GM19452 (cell line): ENCODE measurements at regions not wholly inside any gene's neighbourhood (a gene's known extent, or its start where the extent isn't known, plus 50 kb on each side); places are given as distances from the start of the nearest gene placed in this dataset.

Experiments
- ATAC-seq: cut with Tn5 transposase; IDR thresholded peaks from one replicate; pipeline ENCODE4 v1.9.1; 2021; ENCODE audit not compliant: unreplicated experiment

DNA sequence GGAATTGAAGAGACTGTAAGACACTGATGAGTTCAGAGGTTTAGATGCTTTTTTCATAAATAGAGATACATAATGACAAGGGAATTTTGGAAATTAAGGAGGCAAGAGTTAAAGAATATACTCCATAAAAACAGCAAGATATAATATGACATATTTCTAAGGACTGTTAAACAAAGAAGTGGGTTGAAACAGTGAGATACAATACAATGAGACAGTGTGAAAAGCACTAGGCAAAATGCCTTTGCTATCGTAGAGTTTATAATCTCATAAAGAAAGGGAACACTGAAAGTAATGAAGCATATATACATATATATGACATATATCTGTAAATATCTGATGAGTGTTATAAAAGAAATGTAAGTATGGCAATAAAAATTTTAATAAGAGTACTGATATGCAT, 1496.2 kb downstream of the TECRL start:
- ATAC-seq, result no peak

- ATAC-seq, result no peak
Observed at GRCh38 chr4:62912531-62912930, 1496.7 kb downstream of the TECRL start.

GRCh38 chr4:62909238-62909637, 1500.0 kb downstream of the TECRL start:
- ATAC-seq, result no peak

- no peak for ATAC-seq
Observed at GRCh38 chr4:62901101-62901500, 1508.1 kb downstream of the TECRL start.

GRCh38 chr4:62899646-62900364, 1509.4 kb downstream of the TECRL start:
- no peak for ATAC-seq

- ATAC-seq, result no peak
Observed at GRCh38 chr4:62898115-62898514, 1511.1 kb downstream of the TECRL start.

DNA sequence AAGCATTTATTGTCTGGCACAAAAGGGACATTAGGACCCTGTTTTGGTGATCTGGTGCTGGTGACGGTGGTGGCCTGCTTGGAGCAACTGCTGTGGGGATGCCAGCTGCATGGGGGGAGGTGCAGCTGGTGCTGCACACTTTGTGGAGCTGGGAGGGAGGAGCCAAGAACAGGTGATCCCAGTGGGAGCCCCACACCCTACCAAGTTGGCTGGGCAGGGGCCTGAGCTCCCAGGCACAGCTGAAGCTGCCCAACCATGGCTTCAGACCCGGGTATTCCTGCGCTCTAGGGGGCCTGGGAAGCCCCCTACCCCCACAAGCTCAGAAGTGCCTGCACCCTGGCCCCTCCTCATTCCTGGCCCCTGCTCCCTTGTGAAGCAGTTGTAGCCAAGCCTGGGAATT, 1512.5 kb downstream of the TECRL start:
- ATAC-seq, result no peak

GRCh38 chr4:62881901-62882300, 1527.3 kb downstream of the TECRL start:
- ATAC-seq, result no peak

- no peak for ATAC-seq
Observed at GRCh38 chr4:62881210-62881609, 1528.0 kb downstream of the TECRL start.

DNA sequence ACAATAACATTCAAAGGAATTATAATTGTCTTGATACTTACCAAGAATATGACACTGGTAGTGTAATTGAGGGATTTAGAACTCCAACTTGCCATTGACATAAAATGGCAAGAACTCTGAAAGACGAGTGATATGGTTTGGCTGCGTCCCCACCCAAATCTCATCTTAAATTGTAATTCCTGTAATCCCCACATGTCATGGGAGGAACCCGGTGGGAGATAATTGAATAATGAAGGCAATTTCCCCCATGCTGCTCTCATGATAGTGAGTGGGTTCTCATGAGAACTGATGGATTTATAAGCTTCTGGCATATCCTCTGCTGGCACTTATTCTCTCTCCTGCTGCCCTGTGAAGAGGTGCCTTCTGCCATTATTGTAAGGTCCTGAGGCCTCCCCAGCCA, 1536.4 kb downstream of the TECRL start:
- ATAC-seq, result no peak

- no peak for ATAC-seq
Observed at GRCh38 chr4:62871078-62871477, 1538.2 kb downstream of the TECRL start.

DNA sequence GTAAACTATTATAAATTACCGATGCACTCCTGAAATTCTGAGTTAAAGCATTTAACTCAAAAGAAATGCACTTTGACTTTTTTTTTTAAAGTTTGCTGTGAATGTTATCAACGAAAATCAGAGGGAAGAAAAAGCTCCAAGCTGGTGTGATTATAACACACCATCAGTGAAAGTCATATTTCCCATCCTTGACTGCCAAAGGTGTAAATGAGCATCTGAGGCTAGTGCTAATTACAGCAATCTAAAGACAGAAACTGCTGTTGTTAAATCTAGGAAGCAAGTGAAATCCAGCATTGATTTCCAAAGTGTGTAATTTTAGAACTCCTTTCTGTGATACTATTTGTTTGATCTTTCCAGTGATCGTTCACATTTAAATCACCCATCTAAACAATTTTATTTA, 1538.8 kb downstream of the TECRL start:
- no peak for ATAC-seq

GRCh38 chr4:62865261-62865660, 1544.0 kb downstream of the TECRL start:
- no peak for ATAC-seq

DNA sequence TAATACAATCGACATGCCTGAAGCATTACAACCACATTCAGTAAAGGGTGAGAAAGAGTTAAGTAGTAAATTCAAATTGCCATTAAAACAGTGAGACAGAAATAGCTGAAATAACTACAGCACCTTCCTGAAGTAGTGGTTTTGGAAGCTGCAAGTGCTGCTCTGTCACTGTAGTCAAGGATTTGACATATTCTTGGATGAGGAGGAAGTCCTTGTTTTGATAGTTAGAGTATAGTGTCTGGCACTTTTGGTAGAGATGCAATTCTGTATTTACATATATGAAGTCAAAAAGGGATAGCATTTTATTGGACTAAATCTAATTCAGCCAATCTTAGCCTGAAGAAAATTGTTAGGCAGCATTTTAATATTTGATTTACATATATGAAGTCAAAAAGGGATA, 1559.6 kb downstream of the TECRL start:
- no peak for ATAC-seq

DNA sequence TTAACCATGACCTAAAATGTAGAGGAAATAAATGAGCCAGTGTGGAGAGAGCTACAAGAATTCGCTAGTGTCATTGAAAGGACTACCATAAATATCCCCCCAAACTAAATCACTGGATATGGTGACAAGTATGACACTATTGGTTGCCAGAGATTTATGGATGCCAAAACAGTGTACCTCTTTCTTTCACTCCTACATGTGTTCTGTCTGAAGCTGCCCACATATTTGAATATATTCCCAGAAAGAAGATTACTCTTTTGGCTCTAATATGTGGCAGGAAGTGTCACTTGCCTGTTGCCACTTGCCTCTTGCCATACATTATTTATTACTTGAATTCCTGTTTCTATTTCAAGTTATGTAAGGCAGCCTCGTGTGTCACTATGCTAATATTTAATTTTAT, 1573.6 kb downstream of the TECRL start:
- no peak for ATAC-seq

DNA sequence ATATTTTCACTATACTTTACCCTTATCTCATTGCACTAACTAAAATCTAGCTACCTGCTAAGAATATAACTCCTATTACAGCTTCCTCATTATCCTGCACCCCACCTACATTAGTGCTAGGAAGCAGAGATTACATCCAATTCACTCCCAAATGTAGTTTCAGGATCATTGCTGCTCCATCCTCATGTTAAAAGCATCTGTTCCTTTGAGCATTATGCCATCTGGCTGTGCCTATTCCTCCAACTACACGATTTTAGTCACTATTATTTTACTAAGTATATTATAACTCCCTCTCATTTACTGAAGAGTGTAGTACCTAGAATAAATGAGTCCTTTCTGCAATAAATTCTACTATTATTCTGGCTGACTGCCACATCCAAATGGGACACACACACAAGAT, 1586.9 kb downstream of the TECRL start:
- no peak for ATAC-seq

GRCh38 chr4:62816566-62816965, 1592.7 kb downstream of the TECRL start:
- no peak for ATAC-seq

DNA sequence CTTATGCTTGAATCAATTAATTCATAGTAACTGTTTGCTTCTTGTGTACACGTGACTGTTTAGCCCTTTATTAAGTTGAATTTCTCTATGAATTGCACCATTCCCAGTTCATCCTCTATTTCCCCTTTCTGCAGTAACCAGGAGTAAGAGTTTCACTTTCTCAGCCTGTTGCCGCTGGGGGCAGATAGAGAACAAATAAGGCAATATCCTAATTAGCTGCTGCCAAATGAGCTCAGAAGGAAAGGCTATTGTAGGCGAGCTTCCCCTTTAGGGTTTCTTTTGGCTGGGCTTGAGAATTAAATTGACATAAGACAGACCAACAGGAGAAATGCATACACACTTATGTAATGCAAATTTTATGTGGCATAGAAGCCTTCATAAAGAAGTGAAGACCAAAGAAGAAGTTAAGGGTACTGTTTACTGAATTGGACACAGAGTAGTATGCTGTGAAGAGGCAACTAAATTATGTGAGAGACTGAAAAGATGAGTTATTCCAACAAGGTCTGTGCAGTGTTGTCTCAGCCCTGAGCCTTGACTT, 1594.7 kb downstream of the TECRL start:
- ATAC-seq, result no peak

GRCh38 chr4:62806816-62807215, 1602.4 kb downstream of the TECRL start:
- ATAC-seq, result no peak

GRCh38 chr4:62804075-62804474, 1603.9 kb downstream of the ADGRL3 start:
- ATAC-seq, result no peak

DNA sequence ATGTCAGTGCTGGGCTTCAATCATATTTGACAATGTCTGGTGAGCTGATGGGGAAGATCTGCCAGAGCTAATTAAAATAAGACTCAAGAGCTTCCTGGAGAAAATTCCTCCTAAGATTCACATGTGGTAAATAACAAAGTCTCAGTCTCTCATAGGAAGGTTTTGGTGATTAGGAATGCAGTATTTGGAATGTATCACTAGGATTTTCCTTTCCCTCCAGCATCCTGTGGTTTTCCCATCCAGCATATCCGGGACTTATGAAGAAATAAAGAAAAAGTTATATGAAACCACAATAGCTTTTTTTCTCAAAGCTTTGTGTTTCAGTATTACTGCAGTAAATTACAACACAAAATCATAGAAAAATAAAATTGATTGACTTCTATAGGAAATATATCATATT, 1597.1 kb downstream of the ADGRL3 start:
- no peak for ATAC-seq

- no peak for ATAC-seq
Observed at GRCh38 chr4:62791386-62791785, 1591.3 kb downstream of the ADGRL3 start.

DNA sequence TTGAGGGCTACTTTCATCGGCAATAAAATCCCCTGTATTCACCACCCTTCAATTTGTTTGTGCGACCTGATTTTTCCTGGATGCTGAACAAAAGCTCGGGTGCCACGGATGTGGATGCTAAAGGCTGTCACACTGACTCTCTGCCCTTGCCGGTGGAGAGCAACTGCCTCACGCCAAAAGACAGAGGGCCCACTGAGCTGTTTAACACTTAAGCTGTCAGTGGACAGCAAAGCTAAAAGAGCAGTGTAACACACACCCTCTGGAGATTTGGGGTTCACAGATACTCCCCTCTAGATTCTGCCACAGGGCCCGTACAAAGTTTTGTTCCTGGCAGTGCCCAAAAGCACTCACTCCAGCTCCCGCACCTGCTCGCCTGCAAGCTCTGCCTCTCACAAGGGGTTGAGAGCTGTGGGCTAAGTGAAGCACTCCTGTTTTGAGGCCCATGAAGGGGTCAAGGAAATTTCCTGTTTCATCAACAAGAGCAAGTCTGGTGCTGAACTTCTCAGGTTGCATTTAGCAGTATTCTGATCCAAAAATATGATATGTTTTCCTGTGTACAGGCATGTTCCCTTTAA, 1571.9 kb downstream of the ADGRL3 start:
- no peak for ATAC-seq
